HL-60 (cell line): ENCODE measurements at regions not wholly inside any gene's neighbourhood (a gene's known extent, or its start where the extent isn't known, plus 50 kb on each side); places are given as distances from the start of the nearest gene placed in this dataset.

Experiments used
- CTCF ChIP-seq: IDR thresholded peaks from one replicate; pipeline ENCODE4 v1.5.1; 2011; ENCODE audit warnings: low read length, control low read depth, inconsistent platforms; ENCODE audit not compliant: insufficient read depth
- GABPA ChIP-seq: IDR thresholded peaks from 2 replicates; pipeline ENCODE4 v1.6.1; 2012; ENCODE audit warnings: low read depth
- POLR2AphosphoS5 ChIP-seq: IDR thresholded peaks from 2 replicates; pipeline ENCODE4 v1.6.1; 2012; ENCODE audit warnings: low read depth
- REST ChIP-seq: IDR thresholded peaks from 2 replicates; pipeline ENCODE4 v1.6.1; 2012; ENCODE audit warnings: low read depth; ENCODE audit not compliant: insufficient replicate concordance

- TF ChIP-seq CTCF = no peak
- TF ChIP-seq REST = no peak
- no peak for TF ChIP-seq GABPA
- TF ChIP-seq POLR2AphosphoS5 = no peak
Measured at GRCh38 chr4:73690051-73690738, 50.2 kb upstream of the CXCL8 start.
